ENCODE measurements at regions not wholly inside any gene's neighbourhood (a gene's known extent, or its start where the extent isn't known, plus 50 kb on each side); places are given as distances from the start of the nearest gene placed in this dataset.
"Not testable (repeated sequence)": the region's sequence is repeated elsewhere in the genome, so short reads cannot be mapped to it uniquely, and the experiment has no call there.

DNA sequence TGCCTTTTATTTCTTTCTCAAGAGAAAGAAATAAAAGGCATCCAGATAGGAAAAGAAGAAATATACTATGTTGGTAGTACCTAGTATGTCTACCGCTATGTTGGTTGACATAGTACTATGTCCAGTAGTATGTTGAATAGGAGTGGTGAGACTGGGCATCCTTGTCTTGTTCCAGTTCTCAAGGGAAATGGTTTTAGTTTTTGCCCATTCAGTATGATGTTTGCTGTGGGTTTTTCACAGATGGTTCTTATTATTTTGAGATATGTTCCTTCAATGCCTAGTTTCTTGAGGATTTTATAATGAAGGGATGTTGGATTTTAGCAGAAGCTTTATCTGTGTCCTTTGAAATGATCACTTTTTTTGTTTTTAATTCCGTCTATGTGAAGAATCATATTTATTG is 53.0 kb upstream of the CSNK1A1L start:
- no peak for DNase-seq (ENCODE audit: low read depth)

DNA sequence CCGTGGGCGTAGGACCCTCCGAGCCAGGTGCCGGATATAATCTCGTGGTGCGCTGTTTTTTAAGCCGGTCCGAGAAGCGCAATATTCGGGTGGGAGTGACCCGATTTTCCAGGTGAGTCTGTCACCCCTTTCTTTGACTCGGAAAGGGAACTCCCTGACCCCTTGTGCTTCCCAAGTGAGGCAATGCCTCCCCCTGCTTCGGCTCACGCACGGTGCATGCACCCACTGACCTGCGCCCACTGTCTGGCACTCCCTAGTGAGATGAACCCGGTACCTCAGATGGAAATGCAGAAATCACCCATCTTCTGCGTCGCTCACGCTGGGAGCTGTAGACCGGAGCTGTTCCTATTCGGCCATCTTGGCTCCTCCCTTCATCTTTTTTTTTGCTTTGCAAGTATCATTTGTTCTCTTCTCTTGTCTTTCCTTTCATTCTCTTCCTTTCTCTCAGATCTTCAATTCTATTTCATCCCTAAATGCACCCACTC is 50.2 kb upstream of the CSNK1A1L start:
- not testable (repeated sequence) for DNase-seq (ENCODE audit: low read depth)

Measured in fibroblast of gingiva (primary cell).